ENCODE measurements at regions not wholly inside any gene's neighbourhood (a gene's known extent, or its start where the extent isn't known, plus 50 kb on each side); places are given as distances from the start of the nearest gene placed in this dataset.

GRCh38 chr6:87995461-87995860, 52.2 kb upstream of the SPACA1 start:
- DNase-seq (ENCODE audit: insufficient read length, low spot score), result no peak
- no peak for FAIRE-seq
- TF ChIP-seq POLR2A (IDR thresholded peaks at IDR 0.05; ENCODE audit: low read depth, low read length), result no peak

GRCh38 chr6:87993356-87993755, 54.3 kb upstream of the SPACA1 start:
- no peak for FAIRE-seq
- TF ChIP-seq POLR2A (IDR thresholded peaks at IDR 0.05; ENCODE audit: low read depth, low read length), result no peak

GRCh38 chr6:87990871-87991270, 56.8 kb upstream of the SPACA1 start:
- no peak for DNase-seq (ENCODE audit: insufficient read length, low spot score)
- FAIRE-seq, result no peak
- TF ChIP-seq POLR2A (IDR thresholded peaks at IDR 0.05; ENCODE audit: low read depth, low read length), result no peak

More at GRCh38 chr6:87993356-87993755, 54.3 kb upstream of the SPACA1 start:
- no peak for DNase-seq (ENCODE audit: insufficient read length, low spot score)

GRCh38 chr6:87982134-87982533, 65.5 kb upstream of the SPACA1 start:
- FAIRE-seq (no peak), DNase-seq (ENCODE audit: insufficient read length, low spot score) (no peak)
- no peak for TF ChIP-seq POLR2A (IDR thresholded peaks at IDR 0.05; ENCODE audit: low read depth, low read length)

GRCh38 chr6:87979737-87980136, 67.9 kb upstream of the SPACA1 start:
- FAIRE-seq (no peak), DNase-seq (ENCODE audit: insufficient read length, low spot score) (no peak)
- TF ChIP-seq POLR2A (IDR thresholded peaks at IDR 0.05; ENCODE audit: low read depth, low read length), result no peak

- FAIRE-seq (no peak), DNase-seq (ENCODE audit: insufficient read length, low spot score) (no peak)
- no peak for TF ChIP-seq POLR2A (IDR thresholded peaks at IDR 0.05; ENCODE audit: low read depth, low read length)
Measured at GRCh38 chr6:87976616-87977015, 71.0 kb upstream of the SPACA1 start.

- no peak for DNase-seq (ENCODE audit: insufficient read length, low spot score)
- no peak for TF ChIP-seq POLR2A (IDR thresholded peaks at IDR 0.05; ENCODE audit: low read depth, low read length)
- FAIRE-seq, result no peak
Measured at GRCh38 chr6:87975561-87975960, 72.1 kb upstream of the SPACA1 start.

- FAIRE-seq (no peak), DNase-seq (ENCODE audit: insufficient read length, low spot score) (no peak)
- no peak for TF ChIP-seq POLR2A (IDR thresholded peaks at IDR 0.05; ENCODE audit: low read depth, low read length)
Measured at GRCh38 chr6:87972279-87972678, 75.4 kb upstream of the SPACA1 start.

GRCh38 chr6:87971605-87972262, 75.9 kb upstream of the SPACA1 start:
- no peak for FAIRE-seq
- no peak for DNase-seq (ENCODE audit: insufficient read length, low spot score)
- TF ChIP-seq POLR2A (IDR thresholded peaks at IDR 0.05; ENCODE audit: low read depth, low read length), result no peak

GRCh38 chr6:87968435-87969278, 79.0 kb upstream of the SPACA1 start:
- DNase-seq (ENCODE audit: insufficient read length, low spot score) (no peak), FAIRE-seq (no peak)
- TF ChIP-seq POLR2A (IDR thresholded peaks at IDR 0.05; ENCODE audit: low read depth, low read length), result no peak

- TF ChIP-seq POLR2A (IDR thresholded peaks at IDR 0.05; ENCODE audit: low read depth, low read length), result no peak
- no peak for DNase-seq (ENCODE audit: insufficient read length, low spot score)
- no peak for FAIRE-seq
Measured at GRCh38 chr6:87965806-87966205, 81.8 kb upstream of the SPACA1 start.

- no peak for TF ChIP-seq POLR2A (IDR thresholded peaks at IDR 0.05; ENCODE audit: low read depth, low read length)
- no peak for FAIRE-seq
- no peak for DNase-seq (ENCODE audit: insufficient read length, low spot score)
Measured at GRCh38 chr6:87959083-87959482, 88.6 kb upstream of the SPACA1 start.

- no peak for FAIRE-seq
- no peak for TF ChIP-seq POLR2A (IDR thresholded peaks at IDR 0.05; ENCODE audit: low read depth, low read length)
- DNase-seq (ENCODE audit: insufficient read length, low spot score), result no peak
Measured at GRCh38 chr6:87951751-87952150, 95.9 kb upstream of the SPACA1 start.

- TF ChIP-seq POLR2A (IDR thresholded peaks at IDR 0.05; ENCODE audit: low read depth, low read length), result no peak
- no peak for FAIRE-seq
- DNase-seq (ENCODE audit: insufficient read length, low spot score), result no peak
Measured at GRCh38 chr6:87950614-87951013, 97.0 kb upstream of the SPACA1 start.

- no peak for TF ChIP-seq POLR2A (IDR thresholded peaks at IDR 0.05; ENCODE audit: low read depth, low read length)
- FAIRE-seq (no peak), DNase-seq (ENCODE audit: insufficient read length, low spot score) (no peak)
Measured at GRCh38 chr6:87949194-87949593, 98.4 kb upstream of the SPACA1 start.

All from H54 (cell line).